ENCODE measurements at regions not wholly inside any gene's neighbourhood (a gene's known extent, or its start where the extent isn't known, plus 50 kb on each side); places are given as distances from the start of the nearest gene placed in this dataset.

GRCh38 chr5:174623018-174623417, 101.4 kb upstream of the MSX2 start:
- DNase-seq (ENCODE audit: low spot score in 2 of 2) = no peak
- H3K27ac ChIP-seq = no peak overlapping the region
- TF ChIP-seq CTCF (IDR thresholded peaks at IDR 0.05) = no peak
- H3K4me1 ChIP-seq = no peaks in the 10 kb centered on the region
- no peaks in the 10 kb centered on the region for H3K27me3 ChIP-seq
- H3K4me3 ChIP-seq = no peak overlapping the region
- intact Hi-C loops (cut with DNase I) = no loop called here
- H3K36me3 ChIP-seq = no peaks in the 10 kb centered on the region
- H3K9me3 ChIP-seq = no peaks in the 10 kb centered on the region

GRCh38 chr5:174623433-174624019, 100.9 kb upstream of the MSX2 start:
- Histone ChIP-seq H3K36me3 (no peaks in the 10 kb centered on the region), H3K27ac (no peak overlapping the region), H3K4me1 (no peaks in the 10 kb centered on the region), H3K27me3 (no peaks in the 10 kb centered on the region), H3K9me3 (no peaks in the 10 kb centered on the region), H3K4me3 (no peak overlapping the region)
- no peak for TF ChIP-seq CTCF (IDR thresholded peaks at IDR 0.05)
- intact Hi-C loops (cut with DNase I) = no loop called here
- DNase-seq (ENCODE audit: low spot score in 2 of 2) = no peak

- intact Hi-C loops (cut with DNase I) = no loop called here
- Histone ChIP-seq H3K27me3 (no peaks in the 10 kb centered on the region), H3K27ac (no peak overlapping the region), H3K4me3 (no peak overlapping the region), H3K9me3 (no peaks in the 10 kb centered on the region), H3K36me3 (no peaks in the 10 kb centered on the region), H3K4me1 (no peaks in the 10 kb centered on the region)
- TF ChIP-seq CTCF (IDR thresholded peaks at IDR 0.05) = no peak
- peak in 1 of 2 donors; percentile 33 for DNase-seq (ENCODE audit: low spot score in 2 of 2)
Measured at GRCh38 chr5:174624733-174625522, 99.5 kb upstream of the MSX2 start.

- no peak overlapping the region for H3K27ac ChIP-seq
- no peak for TF ChIP-seq CTCF (IDR thresholded peaks at IDR 0.05)
- DNase-seq (ENCODE audit: low spot score in 2 of 2) = peak in 1 of 2 donors; percentile 34
- no peaks in the 10 kb centered on the region for H3K9me3 ChIP-seq
- no peaks in the 10 kb centered on the region for H3K4me1 ChIP-seq
- intact Hi-C loops (cut with DNase I) = no loop called here
- H3K36me3 ChIP-seq = no peaks in the 10 kb centered on the region
- no peak overlapping the region for H3K4me3 ChIP-seq
- no peaks in the 10 kb centered on the region for H3K27me3 ChIP-seq
Measured at GRCh38 chr5:174625591-174626350, 98.6 kb upstream of the MSX2 start.

GRCh38 chr5:174626369-174626920, 97.9 kb upstream of the MSX2 start:
- no peaks in the 10 kb centered on the region for H3K27me3 ChIP-seq
- no peaks in the 10 kb centered on the region for H3K9me3 ChIP-seq
- DNase-seq (ENCODE audit: low spot score in 2 of 2) = peak in 1 of 2 donors; percentile 1
- intact Hi-C loops (cut with DNase I) = no loop called here
- H3K4me3 ChIP-seq = no peak overlapping the region
- no peaks in the 10 kb centered on the region for H3K4me1 ChIP-seq
- no peaks in the 10 kb centered on the region for H3K36me3 ChIP-seq
- no peak overlapping the region for H3K27ac ChIP-seq
- TF ChIP-seq CTCF (IDR thresholded peaks at IDR 0.05) = no peak
